HEK293T (cell line): ENCODE measurements at regions not wholly inside any gene's neighbourhood (a gene's known extent, or its start where the extent isn't known, plus 50 kb on each side); places are given as distances from the start of the nearest gene placed in this dataset.

Experiments used
- ARNT ChIP-seq: fragments of 450-650 bp; IDR thresholded peaks from 2 replicates; pipeline ENCODE4 v1.6.1; 2017; ENCODE audit warnings: mild to moderate bottlenecking
- BHLHE40 ChIP-seq: fragments of 450-650 bp; IDR thresholded peaks from 2 replicates; pipeline ENCODE4 v1.6.1; 2016; ENCODE audit warnings: mild to moderate bottlenecking, moderate library complexity, borderline replicate concordance
- CTBP1 ChIP-seq: fragments of 450-650 bp; IDR thresholded peaks from 2 replicates; pipeline ENCODE4 v1.6.1; 2016; ENCODE audit warnings: borderline replicate concordance
- ELF4 ChIP-seq: fragments of 450-650 bp; IDR thresholded peaks from 2 replicates; pipeline ENCODE4 v1.6.1; 2017; ENCODE audit warnings: antibody characterized with exemption
- FOXA1 ChIP-seq: fragments of 450-650 bp; IDR thresholded peaks from 2 replicates; pipeline ENCODE4 v1.6.1; 2016; ENCODE audit warnings: mild to moderate bottlenecking
- FOXM1 ChIP-seq: fragments of 450-650 bp; IDR thresholded peaks from 2 replicates; pipeline ENCODE4 v1.6.1; 2017; ENCODE audit warnings: mild to moderate bottlenecking, borderline replicate concordance
- L3MBTL2 ChIP-seq: fragments of 450-650 bp; conservative IDR thresholded peaks from 2 replicates; pipeline ENCODE4 v1.6.1; 2016; ENCODE audit warnings: mild to moderate bottlenecking
- PKNOX1 ChIP-seq: fragments of 450-650 bp; IDR thresholded peaks from 2 replicates; pipeline ENCODE4 v1.6.1; 2016
- SUZ12 ChIP-seq: fragments of 450-650 bp; IDR thresholded peaks from 2 replicates; pipeline ENCODE4 v1.6.1; 2016; ENCODE audit warnings: mild to moderate bottlenecking
- TARDBP ChIP-seq: fragments of 450-650 bp; IDR thresholded peaks from 2 replicates; pipeline ENCODE4 v1.6.1; 2016

GRCh38 chr13:88263808-88264207, 592.6 kb downstream of the SLITRK5 start:
- TF ChIP-seq SUZ12 (no peak), ARNT (no peak), BHLHE40 (no peak), TARDBP (no peak), CTBP1 (no peak), FOXA1 (no peak), L3MBTL2 (no peak), ELF4 (no peak), PKNOX1 (no peak), FOXM1 (no peak)
